ENCODE measurements at regions not wholly inside any gene's neighbourhood (a gene's known extent, or its start where the extent isn't known, plus 50 kb on each side); places are given as distances from the start of the nearest gene placed in this dataset.
A peak's percentile ranks its signal among the peaks of the same experiment; 100 is the strongest.

DNA sequence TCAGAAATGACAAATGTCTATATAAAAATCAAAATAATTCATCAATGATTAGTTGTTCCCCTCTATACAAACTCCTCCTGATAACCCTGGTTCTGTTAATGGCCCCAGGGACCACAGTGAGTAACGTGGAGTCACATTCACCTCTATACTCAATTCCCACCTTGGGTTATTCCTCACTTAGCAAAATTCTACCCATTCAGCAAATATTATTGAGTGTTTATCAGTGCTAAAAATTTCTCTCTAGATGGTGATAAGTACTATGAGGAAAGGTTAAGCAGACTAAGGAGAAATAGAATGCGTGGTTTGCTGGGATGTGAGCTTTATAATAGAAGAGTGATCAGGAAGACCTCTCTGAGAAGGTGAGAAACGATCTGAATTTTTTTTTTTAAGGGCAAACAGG is 1124.5 kb downstream of the BCL11A start:
- POLR2A ChIA-PET, result no interaction called here
- Histone ChIP-seq H3K9me3 (peaks cover 18% of the 10 kb centered on the region), H3K27ac (no peak overlapping the region), H3K4me3 (no peak overlapping the region), H3K4me1 (peaks cover 18% of the 10 kb centered on the region), H3K4me2 (no peak overlapping the region)
- TF ChIP-seq, protein P1, sequence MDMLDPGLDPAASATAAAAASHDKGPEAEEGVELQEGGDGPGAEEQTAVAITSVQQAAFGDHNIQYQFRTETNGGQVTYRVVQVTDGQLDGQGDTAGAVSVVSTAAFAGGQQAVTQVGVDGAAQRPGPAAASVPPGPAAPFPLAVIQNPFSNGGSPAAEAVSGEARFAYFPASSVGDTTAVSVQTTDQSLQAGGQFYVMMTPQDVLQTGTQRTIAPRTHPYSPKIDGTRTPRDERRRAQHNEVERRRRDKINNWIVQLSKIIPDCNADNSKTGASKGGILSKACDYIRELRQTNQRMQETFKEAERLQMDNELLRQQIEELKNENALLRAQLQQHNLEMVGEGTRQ (IDR thresholded peaks at IDR 0.05), result no peak
- TF ChIP-seq RFX5 (IDR thresholded peaks at IDR 0.05), result no peak
- peak; percentile 55 for TF ChIP-seq MAFK (IDR thresholded peaks at IDR 0.05; ENCODE audit: partially characterized antibody)
- no peak for TF ChIP-seq CHD4 (IDR thresholded peaks at IDR 0.05; ENCODE audit: borderline replicate concordance)
- TF ChIP-seq FOSL2 (IDR thresholded peaks at IDR 0.05), result no peak
- TF ChIP-seq FOSL2 (CRISPR knock-in tag; IDR thresholded peaks at IDR 0.05), result no peak
- TF ChIP-seq HOXB5 (CRISPR knock-in tag; IDR thresholded peaks at IDR 0.05), result no peak
- no peak for TF ChIP-seq CBX2 (IDR thresholded peaks at IDR 0.05; ENCODE audit: borderline replicate concordance, low read depth)
- TF ChIP-seq CBX8 (IDR thresholded peaks at IDR 0.05), result no peak
- ATAC-seq, result no peak
- WGBS (ENCODE audit: missing lambda C conversion rate), result 11% methylated on average over 3 of the region's 3 CpGs
- no peak for FAIRE-seq
- CTCF ChIA-PET, result interaction anchor here (0.8 to 1.5 kb wide), 2 partner anchors 15 to 22 kb away, joined by 3 to 5 read pairs; no protein-coding TSS in a partner anchor
- DNase-seq (ENCODE audit: low read depth in 1 of 2, low spot score in 1 of 2), result no peak

DNA sequence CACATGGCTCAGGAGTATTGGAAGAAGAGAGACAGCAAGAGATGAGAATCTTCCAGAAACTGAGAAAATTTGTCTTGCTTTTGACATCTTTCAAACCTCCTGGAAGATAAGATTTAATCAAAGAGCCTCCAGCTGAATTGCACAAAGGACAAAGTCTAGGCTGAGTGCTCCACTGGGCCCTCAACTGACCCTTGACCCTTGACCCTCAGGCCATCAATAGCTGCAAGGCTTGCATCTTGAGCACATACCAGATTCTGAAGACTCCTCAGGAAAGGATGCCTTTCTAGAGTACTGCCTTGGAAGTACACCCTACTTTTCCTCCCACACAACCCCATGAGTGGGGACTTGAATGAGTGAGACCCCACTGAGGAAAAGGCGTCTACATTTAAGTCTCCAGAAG is 1125.5 kb downstream of the BCL11A start:
- Histone ChIP-seq H3K4me3 (no peak overlapping the region), H3K27ac (no peak overlapping the region), H3K4me2 (no peak overlapping the region), H3K4me1 (peaks cover 18% of the 10 kb centered on the region), H3K9me3 (peaks cover 14% of the 10 kb centered on the region)
- TF ChIP-seq HDAC2 (IDR thresholded peaks at IDR 0.05) (no peak), CEBPB (IDR thresholded peaks at IDR 0.05) (no peak)
- TF ChIP-seq, protein P2, sequence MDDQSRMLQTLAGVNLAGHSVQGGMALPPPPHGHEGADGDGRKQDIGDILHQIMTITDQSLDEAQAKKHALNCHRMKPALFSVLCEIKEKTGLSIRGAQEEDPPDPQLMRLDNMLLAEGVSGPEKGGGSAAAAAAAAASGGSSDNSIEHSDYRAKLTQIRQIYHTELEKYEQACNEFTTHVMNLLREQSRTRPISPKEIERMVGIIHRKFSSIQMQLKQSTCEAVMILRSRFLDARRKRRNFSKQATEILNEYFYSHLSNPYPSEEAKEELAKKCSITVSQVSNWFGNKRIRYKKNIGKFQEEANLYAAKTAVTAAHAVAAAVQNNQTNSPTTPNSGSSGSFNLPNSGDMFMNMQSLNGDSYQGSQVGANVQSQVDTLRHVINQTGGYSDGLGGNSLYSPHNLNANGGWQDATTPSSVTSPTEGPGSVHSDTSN (IDR thresholded peaks at IDR 0.05), result no peak
- TF ChIP-seq, protein P1 (IDR thresholded peaks at IDR 0.05), result no peak
- TF ChIP-seq, protein P3, sequence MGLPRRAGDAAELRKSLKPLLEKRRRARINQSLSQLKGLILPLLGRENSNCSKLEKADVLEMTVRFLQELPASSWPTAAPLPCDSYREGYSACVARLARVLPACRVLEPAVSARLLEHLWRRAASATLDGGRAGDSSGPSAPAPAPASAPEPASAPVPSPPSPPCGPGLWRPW (IDR thresholded peaks at IDR 0.05), result no peak
- ChIA-PET CTCF (interaction anchor here (1.5 kb wide), 1 partner anchor 14 kb away, joined by 5 read pairs; no protein-coding TSS in a partner anchor), POLR2A (no interaction called here)
- FAIRE-seq (no peak), ATAC-seq (no peak), DNase-seq (ENCODE audit: low read depth in 1 of 2, low spot score in 1 of 2) (no peak)
- 64% methylated on average over 1 of the region's 1 CpG for WGBS (ENCODE audit: missing lambda C conversion rate)

DNA sequence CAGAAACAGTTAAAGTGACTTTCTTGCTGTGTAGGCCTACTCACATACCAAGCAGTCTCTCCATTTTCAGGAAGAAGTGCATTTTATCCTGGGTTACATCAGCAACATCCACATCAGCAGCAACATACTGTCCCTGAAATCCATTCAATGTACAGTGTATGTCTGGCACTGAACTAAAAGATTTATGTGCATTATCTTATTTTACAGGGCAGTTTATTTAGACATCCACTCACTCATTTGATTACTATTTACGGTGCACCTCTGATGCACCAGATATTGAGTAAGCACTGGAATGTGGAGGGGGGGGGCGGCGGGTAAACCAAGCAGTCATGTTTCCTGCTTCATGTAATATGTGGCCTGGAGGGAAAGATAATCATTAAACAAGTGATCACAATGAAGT is 1128.2 kb downstream of the BCL11A start:
- POLR2A ChIA-PET, result no interaction called here
- TF ChIP-seq KDM5A (IDR thresholded peaks at IDR 0.05) (no peak), RAD21 (conservative IDR thresholded peaks at IDR 0.05 in 1 of 2, IDR thresholded peaks at IDR 0.05 in 1 of 2) (peak in 1 of 2 experiments; percentile 40; a peak in 1 of 5 replicates), JUN (IDR thresholded peaks at IDR 0.05) (peak; percentile 53 to 58; a peak in 2 of 5 replicates), KDM1A (IDR thresholded peaks at IDR 0.05; ENCODE audit: low read depth) (no peak), ZSCAN20 (CRISPR knock-in tag; IDR thresholded peaks at IDR 0.05) (no peak), NFE2L2 (conservative IDR thresholded peaks at IDR 0.05; ENCODE audit: low read length) (no peak), EP300 (IDR thresholded peaks at IDR 0.05) (peak; percentile 36 to 78; a peak in 3 of 5 replicates), CEBPB (IDR thresholded peaks at IDR 0.05) (peak; percentile 78 to 81), JUNB (IDR thresholded peaks at IDR 0.05) (peak; percentile 73; the same call in 1 of the 2 replicates), CBX8 (IDR thresholded peaks at IDR 0.05) (no peak), NR3C1 (IDR thresholded peaks at IDR 0.05) (no peak), POLR2A (IDR thresholded peaks at IDR 0.05; ENCODE audit: low read length) (no peak), ESRRA (IDR thresholded peaks at IDR 0.05; ENCODE audit: borderline replicate concordance, low read length) (no peak), GATA3 (IDR thresholded peaks at IDR 0.05; ENCODE audit: borderline replicate concordance) (peak; percentile 51; the same call in 1 of the 2 replicates), FOSL2 (IDR thresholded peaks at IDR 0.05) (no peak), FOSL2 (CRISPR knock-in tag; IDR thresholded peaks at IDR 0.05) (peak; percentile 69), RARB (CRISPR knock-in tag; IDR thresholded peaks at IDR 0.05) (no peak), TP53 (CRISPR knock-in tag; IDR thresholded peaks at IDR 0.05) (no peak), PHF8 (IDR thresholded peaks at IDR 0.05; ENCODE audit: borderline replicate concordance, low read depth) (no peak), HOXB13 (CRISPR knock-in tag; IDR thresholded peaks at IDR 0.05; ENCODE audit: low read depth) (no peak), POLR2AphosphoS2 (conservative IDR thresholded peaks at IDR 0.05; ENCODE audit: low read length) (no peak), MAFK (IDR thresholded peaks at IDR 0.05; ENCODE audit: partially characterized antibody) (no peak), BHLHE40 (IDR thresholded peaks at IDR 0.05; ENCODE audit: low read depth, low read length) (no peak), CBX2 (IDR thresholded peaks at IDR 0.05; ENCODE audit: borderline replicate concordance, low read depth) (no peak)
- TF ChIP-seq, protein P4, sequence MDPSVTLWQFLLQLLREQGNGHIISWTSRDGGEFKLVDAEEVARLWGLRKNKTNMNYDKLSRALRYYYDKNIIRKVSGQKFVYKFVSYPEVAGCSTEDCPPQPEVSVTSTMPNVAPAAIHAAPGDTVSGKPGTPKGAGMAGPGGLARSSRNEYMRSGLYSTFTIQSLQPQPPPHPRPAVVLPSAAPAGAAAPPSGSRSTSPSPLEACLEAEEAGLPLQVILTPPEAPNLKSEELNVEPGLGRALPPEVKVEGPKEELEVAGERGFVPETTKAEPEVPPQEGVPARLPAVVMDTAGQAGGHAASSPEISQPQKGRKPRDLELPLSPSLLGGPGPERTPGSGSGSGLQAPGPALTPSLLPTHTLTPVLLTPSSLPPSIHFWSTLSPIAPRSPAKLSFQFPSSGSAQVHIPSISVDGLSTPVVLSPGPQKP (IDR thresholded peaks at IDR 0.05; ENCODE audit: low read depth, low read length), result no peak
- TF ChIP-seq, protein P1 (IDR thresholded peaks at IDR 0.05), result no peak

More for the DNA sequence above, 1128.2 kb downstream of the BCL11A start:
- peaks cover 18% of the 10 kb centered on the region for H3K4me1 ChIP-seq
- no peak overlapping the region for H3K4me3 ChIP-seq
- peak overlapping the region; percentile 62 to 70 for H3K27ac ChIP-seq
- 2% methylated on average over 3 of the region's 3 CpGs for WGBS (ENCODE audit: missing lambda C conversion rate)
- FAIRE-seq (no peak), DNase-seq (ENCODE audit: low read depth in 1 of 2, low spot score in 1 of 2) (peak; percentile 7 to 39), ATAC-seq (peak; percentile 65 to 93)
- H3K4me2 ChIP-seq, result peak overlapping the region; percentile 64
- CTCF ChIA-PET, result no interaction called here
- peaks cover 8% of the 10 kb centered on the region; the same call in 2 of the 3 replicates for H3K9me3 ChIP-seq

All from A549 (cell line).